Ureter (tissue), 1 donor: ENCODE measurements at regions not wholly inside any gene's neighbourhood (a gene's known extent, or its start where the extent isn't known, plus 50 kb on each side); places are given as distances from the start of the nearest gene placed in this dataset.

ENCODE experiments used
- DNase-seq: peaks from one replicate; pipeline ENCODE4 v3.0.0-alpha.2; 2020; ENCODE audit warnings: low spot score
- donor health status: DM: yes; HTN: yes; CAD: no.

- no peak for DNase-seq
These were observed 193.3 kb downstream of the RAMP3 start for GRCh38 chr7:45350896-45351295.

GRCh38 chr7:45358287-45358686 lies 200.7 kb downstream of the RAMP3 start:
- no peak for DNase-seq

DNA sequence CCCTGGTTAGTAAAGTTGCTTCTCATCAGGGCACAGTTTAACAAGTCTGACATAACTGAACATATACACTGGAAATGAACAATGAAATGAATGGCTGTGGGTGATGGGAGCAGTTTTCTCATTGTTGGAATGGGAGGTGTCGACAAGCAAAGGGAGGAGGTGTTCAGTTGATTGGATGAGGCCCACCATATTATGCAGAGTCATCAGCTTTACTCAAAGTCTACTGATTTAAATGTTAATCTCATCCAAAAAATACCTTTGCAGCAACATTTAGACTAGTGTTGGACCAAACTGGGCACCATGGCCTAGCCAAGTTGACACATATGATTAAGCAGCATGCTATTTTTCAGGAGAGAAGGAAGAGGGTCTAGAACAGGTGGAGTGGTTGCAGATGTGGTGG lies 201.7 kb downstream of the RAMP3 start:
- no peak for DNase-seq

DNA sequence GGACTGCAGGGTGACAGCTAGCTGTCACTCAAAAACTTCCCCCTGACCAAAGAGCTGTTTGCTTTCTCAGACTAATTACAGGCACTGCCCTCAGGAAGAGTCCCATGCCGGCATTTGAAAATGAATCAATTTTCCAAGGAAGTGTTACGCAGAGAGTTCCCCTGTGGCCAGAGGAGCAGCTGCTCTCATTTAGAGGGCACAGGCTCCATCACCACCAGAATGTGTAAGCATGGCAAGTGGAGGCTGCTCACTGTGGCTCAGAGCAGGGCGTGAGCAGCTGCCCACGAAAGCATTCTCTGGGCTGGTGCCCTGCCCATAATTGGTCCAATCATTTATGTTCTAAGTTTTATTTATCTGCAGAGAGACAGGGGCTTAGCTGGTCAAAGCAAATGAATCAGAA lies 202.2 kb downstream of the RAMP3 start:
- no peak for DNase-seq

DNA sequence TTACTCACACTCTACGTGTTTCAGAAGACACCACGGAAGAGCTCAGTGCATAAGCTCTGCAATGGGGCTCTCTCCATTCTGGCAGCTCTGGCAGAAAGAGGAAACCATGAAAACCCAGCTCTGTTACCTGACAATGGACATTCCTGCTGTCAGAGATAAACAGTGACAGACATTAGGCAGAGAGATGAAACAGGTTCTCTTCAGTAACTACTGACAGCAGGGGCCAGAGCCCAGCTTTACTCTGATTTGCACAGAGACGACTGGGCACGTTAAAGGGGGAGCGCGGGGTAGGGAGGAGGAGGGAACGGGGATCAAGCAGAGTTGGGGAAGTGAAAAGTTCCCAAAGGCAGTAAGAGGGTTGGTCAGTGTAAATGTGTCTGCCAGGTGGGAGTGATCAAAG lies 206.1 kb downstream of the RAMP3 start:
- no peak for DNase-seq

- DNase-seq, result no peak
These were observed 207.8 kb downstream of the RAMP3 start for GRCh38 chr7:45365341-45365740.

GRCh38 chr7:45366475-45366874 lies 207.7 kb upstream of the ADCY1 start:
- DNase-seq, result no peak

DNA sequence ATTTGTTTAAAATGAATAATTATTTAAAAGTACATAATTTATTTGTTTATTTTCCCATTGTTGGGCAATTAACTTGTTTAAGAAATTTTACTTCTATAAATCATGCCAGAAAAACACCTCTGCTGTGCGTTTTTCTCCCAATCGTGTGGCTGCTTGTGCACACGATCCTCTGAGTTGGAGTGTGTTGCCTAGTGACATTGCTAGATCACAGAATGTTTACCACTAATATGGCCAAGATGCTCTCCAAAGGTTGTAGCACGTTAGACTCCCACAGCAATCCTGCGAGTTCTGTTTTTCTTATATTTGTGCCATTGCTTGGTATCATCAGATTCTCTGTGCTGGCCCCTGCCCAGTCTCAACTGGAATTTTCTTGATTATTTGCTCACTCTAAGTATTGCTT lies 207.1 kb upstream of the ADCY1 start:
- no peak for DNase-seq

- DNase-seq, result no peak
These were observed 205.9 kb upstream of the ADCY1 start for GRCh38 chr7:45368129-45368807.

GRCh38 chr7:45384499-45384898 lies 189.7 kb upstream of the ADCY1 start:
- DNase-seq, result no peak

GRCh38 chr7:45387837-45388236 lies 186.3 kb upstream of the ADCY1 start:
- no peak for DNase-seq

GRCh38 chr7:45389073-45389872 lies 184.9 kb upstream of the ADCY1 start:
- DNase-seq, result no peak

DNA sequence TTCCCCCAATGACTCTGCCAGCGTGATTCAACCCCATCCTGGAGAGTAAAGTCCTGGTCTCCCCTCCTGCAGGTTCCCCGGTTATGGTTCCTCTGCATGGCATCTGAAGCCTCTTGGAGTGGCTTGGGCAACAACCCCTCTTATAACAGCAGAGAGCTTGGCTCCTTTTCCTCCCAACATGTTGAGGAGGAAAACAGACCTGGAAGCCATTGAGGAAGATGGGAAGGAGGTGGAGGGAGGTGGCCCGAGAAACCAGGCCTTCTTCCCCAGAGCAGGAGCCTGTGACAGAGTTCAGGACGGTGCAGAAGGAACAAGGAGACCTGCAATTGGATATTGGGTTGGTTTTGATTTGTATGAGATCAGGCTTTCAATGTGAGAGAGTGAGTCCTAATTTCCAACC lies 184.0 kb upstream of the ADCY1 start:
- no peak for DNase-seq

DNA sequence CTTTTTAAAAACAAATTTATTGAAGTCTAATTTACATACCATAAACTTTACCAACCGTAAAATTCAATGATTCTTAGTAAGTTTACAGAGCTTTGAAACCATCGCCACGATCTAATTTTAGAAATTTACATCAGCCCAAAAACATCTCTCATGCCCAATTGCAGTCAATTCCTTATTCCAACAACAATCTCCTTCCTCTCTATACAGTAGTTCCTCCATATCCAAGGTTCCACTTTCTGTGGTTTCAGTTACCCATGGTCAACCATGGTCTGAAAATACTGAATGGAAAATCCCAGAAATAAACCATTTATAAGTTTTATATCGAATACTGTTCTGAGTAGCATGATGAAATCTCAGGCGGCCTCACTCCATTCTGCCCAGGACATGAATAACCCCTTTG lies 183.4 kb upstream of the ADCY1 start:
- DNase-seq, result no peak

DNA sequence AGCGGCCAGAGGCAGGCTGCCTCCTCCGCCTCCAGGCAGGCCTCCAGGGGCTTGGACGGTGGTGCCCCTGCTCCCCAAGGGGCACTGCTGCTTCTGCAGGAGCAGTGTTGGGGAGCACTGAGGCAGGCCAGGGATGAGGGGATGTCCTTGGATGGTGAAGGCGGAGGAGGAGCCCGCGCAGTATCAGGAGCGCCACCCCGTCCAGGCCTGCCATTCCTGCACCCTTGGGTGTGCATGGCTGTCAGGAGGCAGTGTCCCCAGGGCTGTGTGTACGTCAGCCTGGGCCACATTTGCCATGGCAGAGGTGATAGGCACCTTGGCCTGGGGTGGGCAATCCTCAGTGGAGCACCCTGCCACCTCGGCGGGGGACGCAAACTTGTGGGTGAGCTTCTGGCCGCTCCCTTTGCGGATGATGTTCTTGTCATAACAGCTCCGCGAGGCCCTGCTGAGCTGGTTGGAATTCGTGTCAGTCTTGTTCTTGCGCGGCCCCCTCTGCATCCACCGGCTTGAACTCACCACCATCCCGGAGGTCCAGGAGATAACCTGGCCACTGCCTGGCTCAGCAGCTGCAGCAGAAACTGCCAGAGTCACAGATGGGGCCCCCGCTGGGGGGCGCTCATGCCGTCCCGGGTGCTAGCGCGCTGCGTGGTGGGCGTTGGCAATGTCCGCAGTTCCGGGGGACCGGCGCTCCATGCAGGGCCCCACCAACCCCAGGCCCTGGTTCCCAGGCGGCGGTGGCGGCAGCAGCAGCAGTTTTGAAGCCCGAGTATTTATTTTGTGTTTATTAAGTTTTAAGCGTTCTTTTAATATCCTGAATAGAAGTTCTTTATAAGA lies 182.3 kb upstream of the ADCY1 start:
- no peak for DNase-seq

- no peak for DNase-seq
These were observed 180.0 kb upstream of the ADCY1 start for GRCh38 chr7:45394117-45394708.

- no peak for DNase-seq
These were observed 175.1 kb upstream of the ADCY1 start for GRCh38 chr7:45399069-45399468.

DNA sequence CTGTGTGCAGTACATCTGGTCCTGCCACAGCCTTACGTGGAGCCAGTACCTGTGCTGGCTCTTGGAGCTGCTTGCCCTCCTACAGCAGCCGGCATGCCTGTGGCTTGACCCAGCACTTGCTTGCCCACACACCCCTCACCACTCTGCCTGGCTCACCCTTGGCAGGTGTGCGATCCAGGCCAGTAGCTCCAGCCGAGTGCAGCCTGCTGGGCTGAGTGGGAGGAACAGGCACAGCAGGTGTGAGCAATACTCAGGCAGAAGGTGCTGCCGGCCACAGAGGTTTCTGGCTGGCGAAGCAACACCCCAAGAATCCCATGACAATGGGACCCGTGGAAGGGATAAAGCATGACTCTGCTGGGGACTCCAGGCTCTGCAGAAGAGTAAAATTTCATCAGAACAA lies 173.5 kb upstream of the ADCY1 start:
- DNase-seq, result no peak

DNA sequence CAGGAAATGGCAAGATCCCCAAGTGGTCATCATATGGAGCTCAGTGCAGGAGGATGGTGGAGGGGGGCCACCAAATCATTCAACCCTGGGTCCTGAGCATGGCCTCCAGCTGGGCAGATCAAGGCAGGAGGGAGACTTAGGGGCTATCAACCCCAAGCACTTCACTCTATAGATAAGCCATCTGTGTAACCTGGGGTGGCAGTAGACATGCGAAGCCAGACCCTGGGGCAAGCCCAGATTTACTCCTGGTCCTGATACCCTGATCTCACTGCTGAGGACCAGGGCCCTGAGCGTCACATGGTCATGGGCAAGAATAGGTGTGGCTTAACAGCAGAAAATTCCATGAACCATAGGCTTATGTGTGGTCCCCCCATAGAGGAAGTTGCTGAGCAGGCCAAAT lies 173.0 kb upstream of the ADCY1 start:
- DNase-seq, result no peak

DNA sequence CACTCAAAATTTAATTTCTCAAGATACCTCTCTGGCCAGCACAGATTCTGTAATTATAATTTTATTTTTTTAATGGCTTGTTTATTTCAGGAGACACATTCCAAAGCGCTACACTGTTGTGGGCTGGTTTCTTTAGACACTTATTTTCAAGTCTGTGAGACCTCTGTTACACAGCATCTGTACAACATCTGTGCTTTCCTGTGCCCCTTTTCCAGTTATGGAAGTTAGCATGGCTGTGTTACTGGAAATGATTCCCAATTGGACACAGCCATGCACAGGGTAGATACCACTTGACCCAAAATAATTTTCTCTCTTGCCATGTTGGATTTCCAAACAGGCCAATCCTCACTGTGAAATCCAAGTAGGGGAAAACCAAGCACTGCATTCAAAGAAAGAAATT lies 172.3 kb upstream of the ADCY1 start:
- DNase-seq, result no peak

GRCh38 chr7:45402480-45403218 lies 171.5 kb upstream of the ADCY1 start:
- no peak for DNase-seq

DNA sequence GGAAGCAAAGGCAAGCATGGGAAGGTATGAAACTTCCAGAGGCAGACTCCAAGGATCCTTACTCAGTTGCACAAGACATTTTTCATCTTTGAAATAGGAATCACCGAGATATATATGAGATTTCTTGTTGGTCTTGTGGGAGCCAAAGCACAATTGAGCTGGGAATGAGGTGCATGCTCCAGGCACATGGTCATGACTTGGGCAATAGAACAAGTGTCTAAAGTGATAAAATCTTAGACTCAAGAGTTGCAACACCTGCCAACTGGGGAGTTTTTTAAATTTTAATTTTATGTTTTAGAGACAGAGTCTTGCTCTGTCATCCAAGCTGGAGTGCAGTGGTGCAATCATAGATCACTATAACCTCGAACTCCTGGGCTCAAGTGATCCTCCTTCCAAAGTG lies 169.5 kb upstream of the ADCY1 start:
- DNase-seq, result no peak
